Keratinocyte (primary cell): ENCODE measurements at regions not wholly inside any gene's neighbourhood (a gene's known extent, or its start where the extent isn't known, plus 50 kb on each side); places are given as distances from the start of the nearest gene placed in this dataset.

Experiments
- DNase-seq: peaks from one replicate; pipeline ENCODE4 v3.0.0-alpha.2; 2011; ENCODE audit warnings: low read depth, missing footprints, low spot score
- FAIRE-seq: peaks from 2 replicates; lab custom pipeline; 2011; peaks lifted over from hg19 to GRCh38; lab: Jason Lieb, UNC
- H2AFZ ChIP-seq: 2 replicates; pipeline ENCODE4 v1.6.0; 2012; ENCODE audit warnings: low read length, control low read depth, inconsistent platforms; ENCODE audit not compliant: control insufficient read depth
- H3K27ac ChIP-seq: 2 replicates; pipeline ENCODE4 v1.5.1; 2011; ENCODE audit warnings: low read length; ENCODE audit not compliant: control insufficient read depth, insufficient read depth
- H3K27me3 ChIP-seq: 3 replicates; pipeline ENCODE4 v1.6.0; 2011; ENCODE audit warnings: low read length; ENCODE audit not compliant: control insufficient read depth, insufficient read depth; ENCODE audit errors: extremely low read depth
- H3K36me3 ChIP-seq, 2 experiments: 2 replicates in 1 of 2; 3 replicates in 1 of 2; pipeline ENCODE4 v1.5.1; 2011; ENCODE audit warnings: low read length in 2 of 2, mild to moderate bottlenecking in 1 of 2; ENCODE audit not compliant: control insufficient read depth in 2 of 2, insufficient read depth in 2 of 2; ENCODE audit errors: extremely low read depth in 1 of 2
- H3K4me1 ChIP-seq: 3 replicates; pipeline ENCODE4 v1.5.1; 2011; ENCODE audit warnings: low read length; ENCODE audit not compliant: control insufficient read depth, insufficient read depth; ENCODE audit errors: extremely low read depth
- H3K4me2 ChIP-seq: 3 replicates; pipeline ENCODE4 v1.6.0; 2011; ENCODE audit warnings: low read depth, low read length; ENCODE audit not compliant: control insufficient read depth, insufficient read depth; ENCODE audit errors: extremely low read depth
- H3K4me3 ChIP-seq, 3 experiments: fragments of 200-600 bp in 1 of 3; sonication (generic) in 1 of 3; 2 replicates in 2 of 3; 3 replicates in 1 of 3; pipeline ENCODE4 v1.5.1; 2011 to 2016; ENCODE audit warnings: low read length in 3 of 3, mild to moderate bottlenecking in 3 of 3, control low read depth in 2 of 3, inconsistent platforms in 1 of 3, low read depth in 1 of 3, mixed read lengths in 1 of 3, mixed run types in 1 of 3, moderate library complexity in 1 of 3; ENCODE audit not compliant: control insufficient read depth in 2 of 3, insufficient read depth in 2 of 3; ENCODE audit errors: extremely low read depth in 1 of 3
- H3K79me2 ChIP-seq: 2 replicates; pipeline ENCODE4 v1.6.0; 2012; ENCODE audit warnings: low read length; ENCODE audit not compliant: control insufficient read depth, insufficient read depth
- H3K9ac ChIP-seq: 3 replicates; pipeline ENCODE4 v1.6.0; 2011; ENCODE audit warnings: low read length; ENCODE audit not compliant: control insufficient read depth, insufficient read depth; ENCODE audit errors: extremely low read depth
- H3K9me1 ChIP-seq: 3 replicates; pipeline ENCODE4 v1.6.0; 2011; ENCODE audit warnings: low read length; ENCODE audit not compliant: control insufficient read depth, insufficient read depth; ENCODE audit errors: extremely low read depth
- H3K9me3 ChIP-seq: 2 replicates; pipeline ENCODE4 v1.5.1; 2012; ENCODE audit warnings: low read depth, low read length; ENCODE audit not compliant: control insufficient read depth
- H4K20me1 ChIP-seq: 3 replicates; pipeline ENCODE4 v1.6.0; 2011; ENCODE audit warnings: low read length; ENCODE audit not compliant: control insufficient read depth, insufficient read depth; ENCODE audit errors: extremely low read depth
- CTCF ChIP-seq, 3 experiments: IDR thresholded peaks in 1 of 3; conservative IDR thresholded peaks in 1 of 3; optimal IDR thresholded peaks in 1 of 3; 2 replicates in 2 of 3; 3 replicates in 1 of 3; pipeline versions ENCODE3 to v1.5.1; 2011; ENCODE audit warnings: low read length in 3 of 3, mild to moderate bottlenecking in 3 of 3, moderate library complexity in 2 of 3, control low read depth in 1 of 3, inconsistent platforms in 1 of 3; ENCODE audit not compliant: insufficient read depth in 2 of 3; ENCODE audit errors: extremely low read depth in 1 of 3
- EZH2 ChIP-seq: IDR thresholded peaks from one replicate; pipeline ENCODE4 v1.6.1; 2012; ENCODE audit warnings: inconsistent platforms, mild to moderate bottlenecking, low read length, moderate library complexity
- dilution Hi-C: fragments of 300-500 bp; cut with MboI; formaldehyde crosslinking; loops from one replicate; pipeline ENCODE4 v1.7.0; 2020; ENCODE audit warnings: low sequenced_read_pairs; ENCODE audit not compliant: extremely low pct_ligation_motif_present

- no peak overlapping the region for H3K9ac ChIP-seq
- dilution Hi-C loops, result no loop called here
- H3K4me1 ChIP-seq, result no peaks in the 10 kb centered on the region
- FAIRE-seq (no peak), DNase-seq (no peak)
- H3K79me2 ChIP-seq, result no peaks in the 10 kb centered on the region
- H3K27ac ChIP-seq, result no peak overlapping the region
- no peak overlapping the region for H3K4me3 ChIP-seq
- H2AFZ ChIP-seq, result no peak overlapping the region
- no peaks in the 10 kb centered on the region for H4K20me1 ChIP-seq
- TF ChIP-seq EZH2, result no peak
- no peak for TF ChIP-seq CTCF (optimal IDR thresholded peaks at IDR 0.05 in 1 of 3, IDR thresholded peaks at IDR 0.05 in 1 of 3, conservative IDR thresholded peaks at IDR 0.05 in 1 of 3; ENCODE audit: extremely low read depth in 1 of 3, insufficient read depth in 2 of 3, low read length in 3 of 3)
- H3K9me1 ChIP-seq, result no peaks in the 10 kb centered on the region
- no peaks in the 10 kb centered on the region for H3K9me3 ChIP-seq
- no peak overlapping the region for H3K4me2 ChIP-seq
- H3K36me3 ChIP-seq, result no peaks in the 10 kb centered on the region
- H3K27me3 ChIP-seq, result peaks cover 5% of the 10 kb centered on the region
These were observed 224.4 kb upstream of the POU2AF2 start for GRCh38 chr11:111021131-111021530.

- Histone ChIP-seq H2AFZ (no peak overlapping the region), H4K20me1 (no peaks in the 10 kb centered on the region), H3K4me3 (no peak overlapping the region), H3K9ac (no peak overlapping the region), H3K36me3 (no peaks in the 10 kb centered on the region), H3K27me3 (peaks cover 5% of the 10 kb centered on the region), H3K9me1 (no peaks in the 10 kb centered on the region), H3K27ac (no peak overlapping the region), H3K4me1 (no peaks in the 10 kb centered on the region), H3K4me2 (no peak overlapping the region), H3K79me2 (no peaks in the 10 kb centered on the region), H3K9me3 (no peaks in the 10 kb centered on the region)
- dilution Hi-C loops, result no loop called here
- DNase-seq (no peak), FAIRE-seq (no peak)
- TF ChIP-seq CTCF (optimal IDR thresholded peaks at IDR 0.05 in 1 of 3, IDR thresholded peaks at IDR 0.05 in 1 of 3, conservative IDR thresholded peaks at IDR 0.05 in 1 of 3; ENCODE audit: extremely low read depth in 1 of 3, insufficient read depth in 2 of 3, low read length in 3 of 3) (no peak), EZH2 (no peak)
These were observed 225.5 kb upstream of the POU2AF2 start for GRCh38 chr11:111019871-111020670.
